ENCODE measurements at regions not wholly inside any gene's neighbourhood (a gene's known extent, or its start where the extent isn't known, plus 50 kb on each side); places are given as distances from the start of the nearest gene placed in this dataset.

DNA sequence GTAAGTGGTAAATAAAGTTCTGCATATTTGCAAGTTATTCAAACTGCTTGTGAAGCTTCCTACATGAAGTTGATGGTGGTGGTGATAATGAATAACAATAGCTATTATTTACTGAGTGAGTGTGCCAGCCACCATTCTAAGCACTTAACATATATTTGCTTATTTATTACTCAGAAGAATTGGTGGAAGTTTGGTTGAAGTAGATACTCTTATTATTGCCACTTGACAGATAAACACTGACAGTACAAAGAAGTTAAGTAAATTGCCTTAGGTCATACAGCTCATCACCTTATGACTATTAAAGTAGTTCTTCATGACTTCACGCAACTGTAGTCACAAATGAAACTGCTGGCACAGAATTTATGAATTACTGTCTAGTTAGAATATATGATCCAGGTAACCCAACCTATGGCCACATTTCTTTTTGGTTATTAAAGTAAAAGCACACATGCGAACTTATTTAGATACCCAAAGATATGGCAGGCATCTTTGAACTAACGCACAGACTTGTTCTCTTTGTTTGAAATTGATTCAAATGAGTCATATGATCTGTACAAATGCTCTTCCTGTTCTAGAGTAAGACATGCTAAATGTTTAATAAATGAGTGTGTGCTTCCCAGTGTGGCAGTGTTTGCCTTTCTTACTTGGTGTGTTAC, 99.8 kb upstream of the NR2F2 start:
- Histone ChIP-seq H3K27ac (no peak overlapping the region), H3K4me1 (replicated peaks) (peaks cover 25% of the 10 kb centered on the region), H3K27me3 (replicated peaks) (no peaks in the 10 kb centered on the region), H3K4me3 (no peak overlapping the region), H3K36me3 (no peaks in the 10 kb centered on the region), H3K9me3 (replicated peaks) (no peaks in the 10 kb centered on the region)
- peak in 1 of 2 experiments; percentile 69 for DNase-seq (ENCODE audit: low read depth in 1 of 2, low spot score in 2 of 2)

DNA sequence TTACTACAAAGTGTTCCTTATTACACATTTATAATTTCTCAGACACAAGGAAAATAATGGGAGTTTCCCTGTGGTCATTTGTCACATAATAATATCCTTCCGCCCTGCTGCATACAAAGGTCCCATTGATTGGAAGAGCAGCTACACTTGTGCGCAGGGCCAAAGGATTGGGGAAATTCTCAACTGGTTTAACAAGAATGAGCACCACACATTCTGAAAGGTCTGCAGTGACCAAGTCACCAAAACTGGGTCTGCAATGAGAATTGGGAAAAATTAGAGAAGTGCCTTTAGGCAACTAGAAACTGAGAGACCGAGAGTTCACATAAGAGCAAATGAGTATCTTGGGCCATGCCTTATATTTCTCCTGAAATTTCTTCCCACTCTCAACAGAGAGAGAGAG, 98.2 kb upstream of the NR2F2 start:
- H3K27ac ChIP-seq: no peak overlapping the region
- H3K27me3 ChIP-seq (replicated peaks): no peaks in the 10 kb centered on the region
- no peak overlapping the region for H3K4me3 ChIP-seq
- H3K4me1 ChIP-seq (replicated peaks): peaks cover 25% of the 10 kb centered on the region
- no peak for DNase-seq (ENCODE audit: low read depth in 1 of 2, low spot score in 2 of 2)
- H3K36me3 ChIP-seq: no peaks in the 10 kb centered on the region
- no peaks in the 10 kb centered on the region for H3K9me3 ChIP-seq (replicated peaks)

DNA sequence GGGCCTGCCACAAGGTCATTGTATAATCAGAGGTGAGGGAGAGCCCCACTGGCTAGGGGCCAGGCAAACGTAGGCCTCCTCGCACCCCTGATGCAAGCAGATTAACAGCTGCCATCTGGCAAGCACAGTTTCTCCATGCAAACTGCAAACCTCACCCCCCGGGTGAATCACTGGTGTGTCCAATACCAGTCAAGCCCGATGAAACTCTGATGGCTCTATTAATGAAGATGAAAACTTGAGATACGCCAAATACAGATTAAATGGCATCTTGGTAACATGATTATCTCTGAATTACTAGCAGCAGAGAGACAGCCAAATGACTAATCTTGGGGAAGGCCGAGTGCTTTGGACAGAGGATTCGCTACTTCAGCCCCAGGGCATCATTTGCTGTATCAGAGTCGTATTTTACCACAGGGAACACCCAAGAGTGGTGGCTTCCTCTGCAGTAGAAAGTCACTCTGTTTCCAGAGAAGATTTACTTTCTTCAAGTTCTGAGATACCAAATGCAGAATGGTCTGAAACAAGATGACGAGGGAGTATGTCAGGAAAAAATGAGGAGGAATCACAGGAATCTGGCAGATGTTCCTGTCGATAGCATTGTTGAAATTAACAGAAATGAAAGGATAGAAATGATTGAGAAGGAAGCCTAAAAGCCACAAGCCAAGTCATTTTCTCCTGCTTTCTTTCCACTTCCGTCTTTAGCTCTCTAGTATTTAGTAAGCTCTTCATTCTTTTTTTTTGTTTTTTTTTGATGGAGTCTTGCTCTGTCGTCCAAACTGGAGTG, 96.2 kb upstream of the NR2F2 start:
- H3K4me3 ChIP-seq: no peak overlapping the region
- no peaks in the 10 kb centered on the region for H3K27me3 ChIP-seq (replicated peaks)
- H3K9me3 ChIP-seq (replicated peaks): no peaks in the 10 kb centered on the region
- H3K27ac ChIP-seq: no peak overlapping the region
- peaks cover 25% of the 10 kb centered on the region for H3K4me1 ChIP-seq (replicated peaks)
- no peaks in the 10 kb centered on the region for H3K36me3 ChIP-seq
- peak in 1 of 2 experiments; percentile 18 for DNase-seq (ENCODE audit: low read depth in 1 of 2, low spot score in 2 of 2)

DNA sequence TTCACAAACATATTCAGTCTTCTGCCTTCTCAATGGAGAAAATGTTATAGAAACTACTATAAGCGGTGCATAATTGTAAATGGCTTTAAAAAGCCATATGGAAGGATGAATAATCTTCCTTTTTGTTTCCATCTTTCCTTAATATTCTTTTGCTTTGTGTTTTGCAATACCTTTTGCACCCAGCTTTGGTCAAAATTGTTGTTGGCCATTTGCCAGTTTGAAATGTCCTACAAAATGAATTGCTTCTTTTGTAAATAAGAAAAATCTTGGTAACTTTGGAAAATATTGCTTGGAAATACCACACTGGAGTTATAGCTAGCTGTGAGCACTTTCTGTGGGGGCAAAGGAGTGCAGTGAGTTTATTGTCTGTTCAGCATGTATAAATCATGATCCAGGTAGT, 93.5 kb upstream of the NR2F2 start:
- H3K4me3 ChIP-seq: no peak overlapping the region
- H3K9me3 ChIP-seq (replicated peaks): no peaks in the 10 kb centered on the region
- H3K4me1 ChIP-seq (replicated peaks): peaks cover 16% of the 10 kb centered on the region
- no peak for DNase-seq (ENCODE audit: low read depth in 1 of 2, low spot score in 2 of 2)
- H3K27ac ChIP-seq: no peak overlapping the region
- no peaks in the 10 kb centered on the region for H3K36me3 ChIP-seq
- no peaks in the 10 kb centered on the region for H3K27me3 ChIP-seq (replicated peaks)

DNA sequence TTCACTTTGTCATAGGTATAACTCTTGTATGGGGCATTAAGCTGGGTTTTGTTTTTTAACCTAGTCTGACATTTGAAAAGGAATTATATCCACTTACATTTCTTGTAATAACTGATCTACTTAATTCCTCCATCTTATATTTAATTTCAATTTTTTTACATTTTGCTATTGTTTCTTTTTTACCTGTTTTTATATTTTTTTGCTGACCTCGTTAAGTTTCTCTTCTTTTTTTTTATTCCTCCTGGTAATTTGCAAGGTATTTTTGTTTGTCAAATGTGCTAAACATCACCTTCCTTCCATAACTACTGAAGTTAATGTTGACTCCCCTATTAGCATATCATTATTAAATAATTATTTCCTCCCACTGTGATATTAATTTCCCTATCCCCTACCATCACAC, 87.7 kb upstream of the NR2F2 start:
- Histone ChIP-seq H3K4me1 (replicated peaks) (peaks cover 14% of the 10 kb centered on the region), H3K27ac (no peak overlapping the region), H3K9me3 (replicated peaks) (no peaks in the 10 kb centered on the region), H3K27me3 (replicated peaks) (no peaks in the 10 kb centered on the region), H3K36me3 (peaks cover 4% of the 10 kb centered on the region), H3K4me3 (no peak overlapping the region)
- no peak for DNase-seq (ENCODE audit: low read depth in 1 of 2, low spot score in 2 of 2)

DNA sequence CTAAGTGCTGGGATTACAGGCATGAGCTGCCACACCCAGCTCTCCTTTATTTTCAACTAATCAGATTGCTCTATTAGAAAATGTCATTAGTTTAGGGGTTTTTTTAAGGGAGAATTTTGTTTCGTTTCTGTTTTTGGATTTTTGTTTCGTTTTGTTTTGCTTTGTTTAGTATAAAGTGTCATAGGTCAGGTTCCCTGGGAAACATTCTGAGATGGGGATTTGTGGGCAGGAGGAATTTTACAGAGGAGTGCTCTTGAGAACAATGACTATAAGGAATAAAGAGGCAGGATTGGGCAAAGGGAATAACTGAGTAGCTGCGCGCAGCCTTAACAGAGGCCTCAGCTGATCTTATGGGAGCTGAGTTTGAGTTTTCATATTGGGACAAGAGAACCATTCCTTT, 86.8 kb upstream of the NR2F2 start:
- Histone ChIP-seq H3K4me3 (no peak overlapping the region), H3K36me3 (peaks cover 4% of the 10 kb centered on the region), H3K27me3 (replicated peaks) (no peaks in the 10 kb centered on the region), H3K27ac (no peak overlapping the region), H3K9me3 (replicated peaks) (no peaks in the 10 kb centered on the region), H3K4me1 (replicated peaks) (peaks cover 22% of the 10 kb centered on the region)
- peak in 1 of 2 experiments; percentile 52 for DNase-seq (ENCODE audit: low read depth in 1 of 2, low spot score in 2 of 2)

DNA sequence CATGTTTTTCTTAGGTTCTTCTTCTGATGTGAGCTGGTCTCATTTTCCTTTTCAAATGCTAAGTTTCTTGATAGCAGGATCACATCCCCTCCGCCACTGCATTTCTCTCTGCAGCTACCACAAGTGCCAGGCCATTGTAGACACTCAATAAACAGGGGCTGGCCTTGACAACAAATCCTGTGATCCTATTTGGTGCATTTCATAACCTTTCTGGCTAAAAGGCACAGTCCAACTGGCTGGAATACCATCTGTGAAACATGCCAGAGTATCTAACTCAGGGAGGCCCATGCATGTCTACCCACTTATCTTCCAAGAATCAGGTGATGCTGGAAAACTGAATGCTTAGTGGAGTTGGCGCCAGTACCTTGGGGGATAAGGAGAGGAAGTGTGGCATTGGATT, 85.2 kb upstream of the NR2F2 start:
- peaks cover 22% of the 10 kb centered on the region for H3K4me1 ChIP-seq (replicated peaks)
- H3K27ac ChIP-seq: no peak overlapping the region
- DNase-seq (ENCODE audit: low read depth in 1 of 2, low spot score in 2 of 2): no peak

DNA sequence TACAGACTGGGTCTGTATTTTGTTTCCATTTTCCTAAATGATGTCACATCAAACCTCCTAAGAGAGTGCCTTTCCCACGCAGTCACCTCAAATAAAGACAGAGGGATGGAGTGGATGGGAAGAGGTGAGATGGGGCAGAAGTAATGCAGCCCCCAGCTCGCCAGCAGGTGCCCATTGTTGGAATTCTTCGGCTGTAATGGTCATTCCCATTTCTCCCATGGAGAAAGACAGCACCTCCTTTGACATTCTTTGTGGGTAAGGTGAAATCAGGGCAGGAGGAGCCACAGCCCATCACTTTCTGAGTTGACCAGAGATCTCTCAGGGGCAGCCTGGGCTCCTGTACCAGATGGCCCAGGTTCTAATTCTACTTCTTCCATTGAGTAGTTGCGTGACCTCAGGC, 84.4 kb upstream of the NR2F2 start:
- Histone ChIP-seq H3K9me3 (replicated peaks) (no peaks in the 10 kb centered on the region), H3K27ac (no peak overlapping the region), H3K36me3 (peaks cover 4% of the 10 kb centered on the region), H3K27me3 (replicated peaks) (no peaks in the 10 kb centered on the region), H3K4me3 (no peak overlapping the region), H3K4me1 (replicated peaks) (peaks cover 22% of the 10 kb centered on the region)
- DNase-seq (ENCODE audit: low read depth in 1 of 2, low spot score in 2 of 2): no peak

More for the DNA sequence above, 85.2 kb upstream of the NR2F2 start:
- no peak overlapping the region for H3K4me3 ChIP-seq
- H3K9me3 ChIP-seq (replicated peaks): no peaks in the 10 kb centered on the region
- H3K36me3 ChIP-seq: peaks cover 4% of the 10 kb centered on the region
- no peaks in the 10 kb centered on the region for H3K27me3 ChIP-seq (replicated peaks)

DNA sequence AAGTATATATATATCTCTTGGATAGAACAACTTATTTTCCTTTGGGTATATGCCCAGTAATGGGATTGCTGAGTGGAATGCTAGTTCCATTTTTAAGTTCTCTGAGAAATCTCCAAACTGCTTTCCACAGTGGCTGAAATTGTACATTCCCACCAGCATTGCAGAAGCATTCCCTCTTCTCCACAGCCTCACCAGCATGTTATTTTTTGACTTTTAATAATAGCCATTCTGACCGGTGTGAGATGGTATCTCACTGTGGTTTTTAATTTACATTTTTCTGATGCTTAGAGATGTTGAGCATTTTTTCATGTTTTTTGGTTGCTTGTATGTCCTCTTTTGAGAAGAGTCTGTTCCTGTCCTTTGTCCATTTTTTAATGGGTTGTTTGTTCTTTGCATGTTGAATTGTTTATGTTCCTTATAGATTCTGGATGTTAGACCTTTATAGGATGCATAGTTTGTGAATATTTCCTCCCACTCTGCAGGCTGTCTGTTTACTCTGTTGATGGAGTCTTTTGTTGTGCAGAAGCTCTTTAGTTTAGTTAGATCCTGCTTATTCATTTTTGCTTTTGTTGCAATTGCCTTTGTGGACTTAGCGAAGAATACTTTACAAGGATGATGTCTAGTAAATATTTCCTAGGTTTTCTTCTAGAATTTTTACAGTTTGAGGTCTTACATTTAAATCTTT, 82.7 kb upstream of the NR2F2 start:
- Histone ChIP-seq H3K4me3 (no peak overlapping the region), H3K27ac (0 out of 2 replicates have a peak overlapping the region, but pooled peaks have one; percentile 18), H3K27me3 (replicated peaks) (no peaks in the 10 kb centered on the region), H3K36me3 (peaks cover 10% of the 10 kb centered on the region), H3K4me1 (replicated peaks) (peaks cover 30% of the 10 kb centered on the region), H3K9me3 (replicated peaks) (no peaks in the 10 kb centered on the region)
- DNase-seq (ENCODE audit: low read depth in 1 of 2, low spot score in 2 of 2): peak in 1 of 2 experiments; percentile 72

DNA sequence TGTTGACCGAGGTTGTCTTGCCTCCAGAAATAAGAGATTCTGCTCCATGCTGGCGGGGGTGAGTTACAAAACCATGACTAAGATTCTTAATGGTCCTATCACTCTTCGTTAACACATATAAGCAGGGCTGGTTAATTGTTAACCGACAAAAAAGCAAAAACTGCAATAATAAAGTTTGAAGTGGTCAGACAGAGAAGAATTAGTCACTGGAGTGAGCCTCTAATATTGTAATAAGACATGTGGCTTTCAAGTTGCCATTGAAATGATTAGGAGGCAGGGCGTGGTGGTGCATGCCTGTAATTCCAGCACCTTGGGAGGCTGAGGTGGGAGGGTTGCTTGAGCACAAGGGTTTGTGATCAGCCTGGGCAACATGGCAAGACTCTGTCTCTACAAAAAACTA, 78.4 kb upstream of the NR2F2 start:
- no peak overlapping the region for H3K27ac ChIP-seq
- peaks cover 37% of the 10 kb centered on the region for H3K4me1 ChIP-seq (replicated peaks)
- H3K36me3 ChIP-seq: peaks cover 16% of the 10 kb centered on the region
- H3K4me3 ChIP-seq: no peak overlapping the region
- DNase-seq (ENCODE audit: low read depth in 1 of 2, low spot score in 2 of 2): no peak
- no peaks in the 10 kb centered on the region for H3K27me3 ChIP-seq (replicated peaks)
- H3K9me3 ChIP-seq (replicated peaks): no peaks in the 10 kb centered on the region

DNA sequence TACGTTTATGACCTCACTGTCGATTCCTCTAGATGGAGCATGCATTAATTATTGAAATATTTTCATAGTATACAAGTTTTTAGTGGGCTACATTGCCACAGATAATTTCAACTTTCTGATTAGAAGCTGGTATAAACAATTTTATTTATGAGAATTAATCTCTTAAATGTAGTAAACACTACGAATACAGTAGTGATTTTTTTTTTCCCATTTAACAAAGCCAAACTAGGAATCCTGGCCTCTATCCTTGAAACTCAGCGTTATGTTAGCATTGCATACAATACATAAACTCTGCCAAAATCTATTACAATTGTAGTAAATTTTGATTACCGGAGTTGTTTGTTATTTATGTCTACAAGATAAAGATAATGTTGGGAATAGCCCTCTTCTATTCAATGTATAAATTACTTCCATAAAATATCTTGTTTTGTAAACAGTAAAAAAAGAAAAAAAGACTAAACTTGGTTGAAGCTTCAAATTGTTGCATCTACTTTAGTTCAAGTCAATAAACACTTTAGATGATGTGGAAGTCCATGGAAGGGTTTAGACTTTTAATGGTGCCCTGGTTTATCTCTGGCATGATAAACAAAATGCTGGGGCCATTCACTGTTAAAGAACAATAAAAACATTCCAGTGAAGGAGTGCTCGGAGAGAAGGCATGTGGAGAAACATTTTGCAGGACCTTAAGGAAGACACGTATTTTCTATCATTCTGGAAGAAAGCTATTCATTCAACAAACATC, 77.3 kb upstream of the NR2F2 start:
- H3K9me3 ChIP-seq (replicated peaks): no peaks in the 10 kb centered on the region
- H3K27ac ChIP-seq: no peak overlapping the region
- peaks cover 27% of the 10 kb centered on the region for H3K4me1 ChIP-seq (replicated peaks)
- DNase-seq (ENCODE audit: low read depth in 1 of 2, low spot score in 2 of 2): no peak
- no peak overlapping the region for H3K4me3 ChIP-seq
- H3K27me3 ChIP-seq (replicated peaks): no peaks in the 10 kb centered on the region
- H3K36me3 ChIP-seq: peaks cover 13% of the 10 kb centered on the region

DNA sequence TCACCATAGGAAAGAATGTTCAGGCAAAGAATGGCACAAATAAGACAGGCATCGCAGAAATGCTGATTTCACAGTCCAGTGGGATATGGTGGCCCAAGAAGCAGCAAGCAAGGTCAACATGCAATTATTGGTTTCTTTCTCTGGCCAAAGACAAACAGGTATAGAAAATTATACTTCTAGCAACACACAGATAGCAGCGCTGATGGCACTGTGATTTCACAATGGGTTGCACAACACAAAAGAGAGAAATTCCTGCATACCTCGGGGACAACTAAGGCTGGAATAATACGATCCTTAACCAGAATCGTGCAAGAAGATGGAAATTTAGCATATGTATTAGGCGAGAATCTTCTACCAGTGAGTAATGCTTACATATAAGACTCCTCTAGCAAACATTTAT, 76.3 kb upstream of the NR2F2 start:
- Histone ChIP-seq H3K4me1 (replicated peaks) (peaks cover 24% of the 10 kb centered on the region), H3K27me3 (replicated peaks) (no peaks in the 10 kb centered on the region), H3K27ac (no peak overlapping the region), H3K4me3 (no peak overlapping the region), H3K36me3 (peaks cover 13% of the 10 kb centered on the region), H3K9me3 (replicated peaks) (no peaks in the 10 kb centered on the region)
- no peak for DNase-seq (ENCODE audit: low read depth in 1 of 2, low spot score in 2 of 2)

DNA sequence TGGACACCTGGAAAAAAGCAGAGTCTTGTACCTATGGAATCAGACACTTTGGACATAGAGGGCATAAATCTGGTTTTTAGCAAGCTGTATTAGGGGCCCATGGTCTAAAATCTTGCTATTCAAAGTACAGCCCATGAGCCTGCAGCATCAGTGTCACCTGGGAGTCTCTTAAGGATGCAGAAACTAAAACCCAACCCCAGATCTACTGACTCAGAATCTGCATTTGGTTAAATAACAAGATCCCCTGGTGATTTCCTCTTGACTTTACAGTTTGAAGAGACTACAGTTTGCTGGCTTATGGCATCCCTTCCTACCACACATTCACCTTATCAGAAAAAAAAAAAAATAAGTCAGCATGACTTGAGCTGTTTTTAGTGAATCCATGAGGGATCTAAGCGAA, 74.9 kb upstream of the NR2F2 start:
- Histone ChIP-seq H3K4me1 (replicated peaks) (peaks cover 24% of the 10 kb centered on the region), H3K27ac (no peak overlapping the region), H3K27me3 (replicated peaks) (no peaks in the 10 kb centered on the region), H3K4me3 (no peak overlapping the region), H3K36me3 (peaks cover 19% of the 10 kb centered on the region), H3K9me3 (replicated peaks) (no peaks in the 10 kb centered on the region)
- no peak for DNase-seq (ENCODE audit: low read depth in 1 of 2, low spot score in 2 of 2)
